HG02588 (cell line): ENCODE measurements at regions not wholly inside any gene's neighbourhood (a gene's known extent, or its start where the extent isn't known, plus 50 kb on each side); places are given as distances from the start of the nearest gene placed in this dataset.

Source experiments
- ATAC-seq: cut with Tn5 transposase; IDR thresholded peaks from one replicate; pipeline ENCODE4 v1.9.1; 2021; ENCODE audit warnings: mild to moderate bottlenecking, moderate library complexity; ENCODE audit not compliant: unreplicated experiment

- no peak for ATAC-seq
These were observed 627.0 kb upstream of the TBL1XR1 start for GRCh38 chr3:177824190-177824786.

GRCh38 chr3:177824841-177825240 lies 627.6 kb upstream of the TBL1XR1 start:
- no peak for ATAC-seq

GRCh38 chr3:177826253-177826652 lies 629.0 kb upstream of the TBL1XR1 start:
- no peak for ATAC-seq

GRCh38 chr3:177827511-177828207 lies 630.4 kb upstream of the TBL1XR1 start:
- ATAC-seq: peak; percentile 65

- ATAC-seq: no peak
These were observed 630.9 kb upstream of the TBL1XR1 start for GRCh38 chr3:177828208-177828565.

- ATAC-seq: no peak
These were observed 633.1 kb upstream of the TBL1XR1 start for GRCh38 chr3:177830411-177830849.

- ATAC-seq: no peak
These were observed 634.1 kb upstream of the TBL1XR1 start for GRCh38 chr3:177831361-177831760.

GRCh38 chr3:177832880-177833279 lies 635.6 kb upstream of the TBL1XR1 start:
- ATAC-seq: no peak

GRCh38 chr3:177833332-177833731 lies 636.0 kb upstream of the TBL1XR1 start:
- no peak for ATAC-seq

GRCh38 chr3:177835008-177835407 lies 637.7 kb upstream of the TBL1XR1 start:
- ATAC-seq: no peak

GRCh38 chr3:177835917-177836316 lies 638.6 kb upstream of the TBL1XR1 start:
- ATAC-seq: no peak

- ATAC-seq: no peak
These were observed 639.4 kb upstream of the TBL1XR1 start for GRCh38 chr3:177836671-177837070.

GRCh38 chr3:177837951-177838655 lies 640.8 kb upstream of the TBL1XR1 start:
- no peak for ATAC-seq

GRCh38 chr3:177838766-177839350 lies 641.6 kb upstream of the TBL1XR1 start:
- ATAC-seq: no peak

GRCh38 chr3:177842302-177842701 lies 645.0 kb upstream of the TBL1XR1 start:
- no peak for ATAC-seq

- ATAC-seq: peak; percentile 67
These were observed 645.8 kb upstream of the TBL1XR1 start for GRCh38 chr3:177842743-177843734.

GRCh38 chr3:177852001-177852807 lies 654.9 kb upstream of the TBL1XR1 start:
- no peak for ATAC-seq

- ATAC-seq: no peak
These were observed 657.7 kb upstream of the TBL1XR1 start for GRCh38 chr3:177855021-177855420.

- no peak for ATAC-seq
These were observed 662.9 kb upstream of the TBL1XR1 start for GRCh38 chr3:177860184-177860583.
